Common myeloid progenitor, CD34-positive (primary cell): ENCODE measurements at regions not wholly inside any gene's neighbourhood (a gene's known extent, or its start where the extent isn't known, plus 50 kb on each side); places are given as distances from the start of the nearest gene placed in this dataset.
A peak's percentile ranks its signal among the peaks of the same experiment; 100 is the strongest.

ENCODE experiments used
- CTCF ChIA-PET: fragments of 350-600 bp; sonication (Branson Sonifier 250); formaldehyde crosslinking; loops from one replicate; lab custom pipeline; 2021; ENCODE audit warnings: antibody characterized with exemption; lab: Charles Lee
- POLR2A ChIA-PET: fragments of 350-600 bp; sonication (Branson Sonifier 250); formaldehyde crosslinking; loops from one replicate; lab custom pipeline; 2021; ENCODE audit warnings: antibody characterized with exemption; lab: Charles Lee
- DNase-seq, 3 donors: peaks; one replicate each; pipeline versions ENCODE4 v3.0.0 to v3.0.0-alpha.2; 2013
- H3K27ac ChIP-seq, 2 experiments: 1 replicate in 1 of 2; 2 replicates in 1 of 2; pipeline ENCODE4 v1.7.0; 2013; ENCODE audit warnings: inconsistent platforms in 2 of 2, low read length in 2 of 2, mild to moderate bottlenecking in 2 of 2, low read depth in 1 of 2, moderate library complexity in 1 of 2; ENCODE audit not compliant: severe bottlenecking in 2 of 2, insufficient read depth in 1 of 2, poor library complexity in 1 of 2
- H3K27me3 ChIP-seq, 5 experiments: replicated peaks in 2 of 5; 1 replicate in 3 of 5; 2 replicates in 2 of 5; pipeline versions ENCODE4 v1.6.1 to v1.7.0; 2013; ENCODE audit warnings: low read length in 4 of 5, mild to moderate bottlenecking in 2 of 5, moderate library complexity in 2 of 5, inconsistent platforms in 1 of 5; ENCODE audit not compliant: insufficient read depth in 5 of 5, control insufficient read depth in 4 of 5
- H3K36me3 ChIP-seq, 4 experiments: 1 replicate in 2 of 4; 2 replicates in 2 of 4; pipeline versions ENCODE4 v1.6.1 to v1.7.0; 2013; ENCODE audit warnings: low read length in 3 of 4, control low read depth in 1 of 4, mild to moderate bottlenecking in 1 of 4; ENCODE audit not compliant: control insufficient read depth in 4 of 4, insufficient read depth in 4 of 4
- H3K4me1 ChIP-seq, 4 experiments: 1 replicate in 3 of 4; 2 replicates in 1 of 4; pipeline versions ENCODE4 v1.6.1 to v1.7.1; 2013; ENCODE audit warnings: low read length in 3 of 4, mild to moderate bottlenecking in 3 of 4, control low read depth in 1 of 4, inconsistent platforms in 1 of 4, moderate library complexity in 1 of 4; ENCODE audit not compliant: control insufficient read depth in 4 of 4, insufficient read depth in 4 of 4; ENCODE audit errors: control extremely low read depth in 1 of 4
- H3K4me3 ChIP-seq, 7 experiments: 1 replicate in 4 of 7; 2 replicates in 3 of 7; pipeline versions ENCODE4 v1.5.1 to v1.7.0; 2013; ENCODE audit warnings: mild to moderate bottlenecking in 7 of 7, low read length in 6 of 7, moderate library complexity in 6 of 7, inconsistent platforms in 2 of 7, low read depth in 2 of 7, control low read depth in 1 of 7; ENCODE audit not compliant: insufficient read depth in 4 of 7, control insufficient read depth in 1 of 7; ENCODE audit errors: extremely low read depth in 1 of 7
- H3K9me3 ChIP-seq, 5 experiments: 1 replicate in 4 of 5; 2 replicates in 1 of 5; pipeline versions ENCODE4 v1.6.1 to v1.7.1; 2013; ENCODE audit warnings: low read length in 4 of 5, mild to moderate bottlenecking in 2 of 5, inconsistent platforms in 1 of 5, low read depth in 1 of 5, moderate library complexity in 1 of 5; ENCODE audit not compliant: control insufficient read depth in 4 of 5, insufficient read depth in 2 of 5; ENCODE audit errors: control extremely low read depth in 1 of 5
- WGBS: methylation state at CpG from one replicate; pipeline ENCODE4 v1.1.5; 2013; ENCODE audit not compliant: insufficient coverage; 5-methylcytosine and 5-hydroxymethylcytosine counted together

DNA sequence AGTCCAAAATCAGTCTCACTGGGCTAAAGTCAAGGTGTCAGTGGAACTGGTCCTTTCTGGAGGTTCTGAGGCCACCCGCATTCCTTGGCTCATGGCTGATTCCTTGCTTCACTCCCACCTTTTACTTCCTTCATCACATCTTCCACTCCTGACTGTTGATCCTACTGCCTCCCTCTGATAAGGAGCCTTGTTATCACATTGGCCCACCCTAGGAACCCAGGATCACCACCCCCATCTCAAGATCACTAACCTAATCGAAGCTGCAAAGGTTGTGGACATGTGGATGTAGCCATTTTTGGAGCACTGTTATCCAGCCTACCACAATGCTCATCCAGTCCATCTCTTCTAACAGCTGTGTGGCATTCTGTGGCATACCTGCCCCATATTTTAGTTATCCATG is 87.2 kb downstream of the TNFAIP3 start:
- ChIA-PET POLR2A (no interaction called here), CTCF (interaction anchor here (1.0 to 1.1 kb wide), 3 partner anchors 8 to 27 kb away, joined by 3 read pairs; no protein-coding TSS in a partner anchor)
- no peak for DNase-seq
- H3K27ac ChIP-seq: no peak overlapping the region
- peaks cover 0 to 4% (median 0%) of the 10 kb centered on the region in 5 experiments for H3K9me3 ChIP-seq
- WGBS: 100% methylated on average over 2 of the region's 2 CpGs
- no peak overlapping the region for H3K4me3 ChIP-seq
- H3K4me1 ChIP-seq: no peaks in the 10 kb centered on the region
- H3K36me3 ChIP-seq: no peaks in the 10 kb centered on the region
- no peaks in the 10 kb centered on the region for H3K27me3 ChIP-seq

DNA sequence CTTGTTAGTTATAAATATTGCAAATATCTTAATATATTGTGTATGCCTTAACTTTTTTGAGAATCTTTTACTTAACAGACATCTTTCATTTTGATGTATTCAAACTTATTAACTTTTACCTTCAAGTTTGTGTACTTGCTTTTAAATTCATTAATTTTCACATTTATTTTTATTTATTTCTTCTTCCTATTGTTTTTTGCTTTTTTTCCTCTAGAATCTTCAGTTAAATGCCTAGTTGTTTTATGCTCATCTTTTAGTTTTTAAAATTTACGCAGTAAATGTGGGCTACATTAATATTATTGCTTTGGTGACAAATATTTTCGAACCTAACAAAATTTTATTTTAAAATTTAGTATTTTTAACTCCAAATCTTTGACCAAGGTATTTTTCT is 89.0 kb downstream of the TNFAIP3 start:
- peaks cover 0 to 9% (median 5%) of the 10 kb centered on the region in 5 experiments for H3K9me3 ChIP-seq
- H3K4me3 ChIP-seq: no peak overlapping the region
- ChIA-PET POLR2A (no interaction called here), CTCF (no interaction called here)
- no peak overlapping the region for H3K27ac ChIP-seq
- H3K27me3 ChIP-seq: no peaks in the 10 kb centered on the region
- no CpG with 5 or more reads among the region's 2 CpGs for WGBS
- H3K36me3 ChIP-seq: no peaks in the 10 kb centered on the region
- H3K4me1 ChIP-seq: peaks cover 0 to 3% (median 0%) of the 10 kb centered on the region in 4 experiments
- DNase-seq: no peak

DNA sequence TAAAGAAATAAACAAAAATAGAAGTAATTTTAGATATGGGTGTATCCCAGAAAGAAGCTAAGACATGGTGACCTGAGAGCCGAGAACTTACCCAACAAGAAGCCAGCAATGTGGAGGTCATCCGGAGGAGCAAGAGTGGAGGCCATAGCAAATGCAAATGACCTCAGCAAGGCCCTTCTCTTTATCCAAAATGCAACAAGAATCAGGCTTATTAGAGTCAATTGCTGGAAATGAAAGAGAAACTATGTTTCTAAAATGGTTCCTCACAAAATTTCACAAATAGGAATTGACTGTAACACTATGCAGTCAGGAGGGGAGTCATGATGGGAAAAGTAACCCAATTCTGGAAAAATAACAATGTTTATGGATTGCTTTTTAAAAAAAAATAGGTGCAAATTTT is 90.4 kb downstream of the TNFAIP3 start:
- WGBS: 100% methylated on average over 1 of the region's 2 CpGs

GRCh38 chr6:137958811-137959565 is 91.9 kb downstream of the TNFAIP3 start:
- Histone ChIP-seq H3K9me3 (peaks cover 0 to 10% (median 6%) of the 10 kb centered on the region in 5 experiments), H3K4me1 (peaks cover 0 to 3% (median 0%) of the 10 kb centered on the region in 4 experiments), H3K27me3 (no peaks in the 10 kb centered on the region), H3K36me3 (no peaks in the 10 kb centered on the region), H3K4me3 (no peak overlapping the region), H3K27ac (no peak overlapping the region)
- POLR2A ChIA-PET: interaction anchor here (1.2 kb wide), 1 partner anchor 14 kb away, joined by 3 read pairs; no protein-coding TSS in a partner anchor
- no CpG with 5 or more reads among the region's 5 CpGs for WGBS
- CTCF ChIA-PET: interaction anchor here (1.2 to 3.7 kb wide), 3 partner anchors 14 to 260 kb away, joined by 3 to 22 read pairs (median 3); no protein-coding TSS in a partner anchor
- DNase-seq: peak in 2 of 3 donors; percentile 28 to 50

More for the DNA sequence above, 90.4 kb downstream of the TNFAIP3 start:
- H3K4me1 ChIP-seq: peaks cover 0 to 3% (median 0%) of the 10 kb centered on the region in 4 experiments
- H3K36me3 ChIP-seq: no peaks in the 10 kb centered on the region
- no peaks in the 10 kb centered on the region for H3K27me3 ChIP-seq
- peaks cover 0 to 10% (median 6%) of the 10 kb centered on the region in 5 experiments for H3K9me3 ChIP-seq
- no peak overlapping the region for H3K27ac ChIP-seq
- CTCF ChIA-PET: interaction anchor here (0.9 to 3.7 kb wide), 3 partner anchors 12 to 50 kb away, joined by 3 to 22 read pairs (median 3); no protein-coding TSS in a partner anchor
- no peak overlapping the region for H3K4me3 ChIP-seq
- POLR2A ChIA-PET: no interaction called here
- DNase-seq: no peak

GRCh38 chr6:137962725-137963124 is 95.7 kb downstream of the TNFAIP3 start:
- peaks cover 3 to 10% (median 6%) of the 10 kb centered on the region in 4 experiments for H3K4me1 ChIP-seq
- WGBS: 100% methylated on average over 1 of the region's 3 CpGs
- no peak for DNase-seq
- H3K27me3 ChIP-seq: no peaks in the 10 kb centered on the region
- no peak overlapping the region for H3K27ac ChIP-seq
- H3K9me3 ChIP-seq: peaks cover 0 to 10% (median 6%) of the 10 kb centered on the region in 5 experiments
- CTCF ChIA-PET: interaction anchor here (0.6 to 1.5 kb wide), 3 partner anchors 21 to 51 kb away, joined by 3 to 4 read pairs (median 4); no protein-coding TSS in a partner anchor
- H3K36me3 ChIP-seq: no peaks in the 10 kb centered on the region
- POLR2A ChIA-PET: interaction anchor here (0.6 kb wide), 1 partner anchor 354 kb away, joined by 4 read pairs; no protein-coding TSS in a partner anchor
- no peak overlapping the region for H3K4me3 ChIP-seq

DNA sequence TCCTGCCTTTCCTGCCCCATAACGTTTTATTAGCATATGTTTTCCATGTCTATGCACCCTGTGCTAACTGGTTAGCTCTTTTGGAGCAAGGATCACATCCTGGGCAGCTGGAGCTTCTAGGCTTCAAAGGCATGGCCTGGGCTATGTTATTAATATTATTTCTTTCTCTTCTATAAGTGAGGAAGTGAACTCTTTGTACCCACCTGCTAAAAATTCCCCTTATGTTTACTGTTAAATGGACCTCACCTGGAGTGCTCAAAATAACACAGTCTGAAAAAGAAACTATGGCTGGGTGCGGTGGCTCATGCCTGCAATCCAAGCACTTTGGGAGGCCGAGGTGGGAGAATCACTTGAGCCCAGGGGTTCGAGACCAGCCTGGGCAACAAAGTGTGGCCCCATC is 97.8 kb downstream of the TNFAIP3 start:
- Histone ChIP-seq H3K36me3 (no peaks in the 10 kb centered on the region), H3K4me1 (peaks cover 20 to 28% (median 20%) of the 10 kb centered on the region in 4 experiments), H3K4me3 (no peak overlapping the region), H3K9me3 (peaks cover 0 to 7% (median 2%) of the 10 kb centered on the region in 5 experiments), H3K27me3 (no peaks in the 10 kb centered on the region), H3K27ac (no peak overlapping the region)
- ChIA-PET CTCF (no interaction called here), POLR2A (no interaction called here)
- 95% methylated on average over 4 of the region's 4 CpGs for WGBS
- no peak for DNase-seq
